ENCODE measurements at regions not wholly inside any gene's neighbourhood (a gene's known extent, or its start where the extent isn't known, plus 50 kb on each side); places are given as distances from the start of the nearest gene placed in this dataset.

DNA sequence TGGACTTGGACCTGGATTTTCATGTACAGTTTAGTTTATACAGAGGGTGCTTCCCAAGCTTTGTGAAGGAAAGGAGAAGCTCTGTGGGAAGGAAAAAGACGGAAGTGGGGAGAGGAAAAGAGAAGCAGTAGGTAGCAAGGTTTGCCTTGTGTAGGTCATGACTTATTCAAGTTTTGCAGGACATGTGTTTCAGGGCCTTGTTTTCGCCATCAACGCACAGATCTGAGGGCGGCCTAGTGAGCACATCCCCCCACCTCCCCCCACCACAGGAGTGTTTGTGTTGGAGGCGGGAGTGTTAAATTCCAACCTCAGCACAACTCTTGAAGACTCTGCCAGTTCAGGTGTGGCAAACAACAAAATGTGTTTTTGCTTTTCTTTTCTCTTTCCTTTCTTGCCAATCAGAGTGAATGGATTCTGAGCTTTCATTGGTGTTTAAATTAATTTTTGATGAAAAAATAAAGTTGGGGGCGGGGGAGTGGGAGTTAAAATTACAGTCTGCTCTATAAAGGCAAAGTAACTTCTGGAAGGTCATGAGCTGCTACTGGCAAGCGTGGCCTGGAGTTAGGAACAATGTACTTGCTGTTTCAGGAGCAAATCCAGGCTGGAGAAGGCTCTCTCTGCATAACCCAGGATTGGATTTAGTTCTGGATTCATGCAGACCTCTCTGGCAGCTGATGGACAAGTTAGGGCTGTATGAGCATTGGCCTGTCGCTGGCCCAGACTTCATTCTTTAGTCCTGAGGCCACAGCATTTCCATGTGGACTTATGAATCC lies 338.5 kb downstream of the CD83 start:
- CTCF ChIA-PET (ENCODE audit: unreplicated experiment), result no interaction called here

DNA sequence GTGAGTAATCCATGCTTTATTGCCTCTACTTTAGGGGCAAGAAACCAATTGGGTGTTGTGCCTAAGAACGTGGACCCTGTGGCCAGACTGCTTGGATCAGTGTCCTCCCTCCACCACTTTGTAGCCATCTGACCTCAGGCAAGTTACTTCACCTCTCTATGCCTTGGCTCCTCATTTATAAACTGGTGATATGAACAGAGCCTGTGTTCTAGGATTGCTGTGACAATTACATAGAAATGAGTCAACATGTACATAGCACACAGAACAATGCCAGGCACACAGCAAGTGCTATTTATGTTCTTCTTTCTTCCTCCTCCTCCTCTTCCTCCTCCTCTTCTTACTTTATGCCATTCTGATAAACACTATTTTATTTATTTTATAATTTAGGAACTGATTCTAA lies 339.4 kb downstream of the CD83 start:
- 0 out of 2 replicates have a peak, but pooled peaks cover 6% of the 10 kb centered on the region for H3K9me3 ChIP-seq (ENCODE audit: low read length)
- no TSS peak for BruUV-seq (replicated peaks)
- H3K36me3 ChIP-seq (ENCODE audit: insufficient read depth, low read length), result no peaks in the 10 kb centered on the region
- no peak overlapping the region for H3K27ac ChIP-seq (ENCODE audit: low read depth, low read length, poor library complexity, severe bottlenecking)
- ChIA-PET POLR2A (no interaction called here), CTCF (ENCODE audit: unreplicated experiment) (no interaction called here)
- H4K20me1 ChIP-seq (ENCODE audit: insufficient read depth, low read length), result no peaks in the 10 kb centered on the region
- no peak overlapping the region for H3K4me3 ChIP-seq (ENCODE audit: low read depth, low read length, poor library complexity, severe bottlenecking)
- no peak overlapping the region for H3K4me2 ChIP-seq (ENCODE audit: low read length)
- H2AFZ ChIP-seq (ENCODE audit: low read length), result no peak overlapping the region
- TF ChIP-seq EZH2phosphoT487 (IDR thresholded peaks at IDR 0.05; ENCODE audit: borderline replicate concordance, low read depth, low read length), result no peak
- DNase-seq (ENCODE audit: low spot score), result no peak
- H3K4me1 ChIP-seq (ENCODE audit: insufficient read depth, low read length, poor library complexity, severe bottlenecking), result peaks cover 4% of the 10 kb centered on the region
- H3K9me2 ChIP-seq (ENCODE audit: insufficient read depth, low read length), result no peaks in the 10 kb centered on the region
- no peaks in the 10 kb centered on the region for H3K79me2 ChIP-seq (ENCODE audit: insufficient read depth, low read depth, low read length)
- intact Hi-C loops (cut with micrococcal nuclease; ENCODE audit: unreplicated experiment), result no loop called here

More for the DNA sequence above, 338.5 kb downstream of the CD83 start:
- no peaks in the 10 kb centered on the region for H3K9me2 ChIP-seq (ENCODE audit: insufficient read depth, low read length)
- H3K79me2 ChIP-seq (ENCODE audit: insufficient read depth, low read depth, low read length), result no peaks in the 10 kb centered on the region
- H4K20me1 ChIP-seq (ENCODE audit: insufficient read depth, low read length), result no peaks in the 10 kb centered on the region
- H3K4me1 ChIP-seq (ENCODE audit: insufficient read depth, low read length, poor library complexity, severe bottlenecking), result peaks cover 4% of the 10 kb centered on the region
- H3K4me2 ChIP-seq (ENCODE audit: low read length), result no peak overlapping the region
- no peak for DNase-seq (ENCODE audit: low spot score)
- H3K4me3 ChIP-seq (ENCODE audit: low read depth, low read length, poor library complexity, severe bottlenecking), result no peak overlapping the region
- no peaks in the 10 kb centered on the region for H3K9me3 ChIP-seq (ENCODE audit: low read length)
- H2AFZ ChIP-seq (ENCODE audit: low read length), result no peak overlapping the region
- POLR2A ChIA-PET, result interaction anchor here (0.7 to 1.0 kb wide), 4 partner anchors 11 to 760 kb away, joined by 3 to 4 read pairs (median 3); no protein-coding TSS in a partner anchor
- TF ChIP-seq CTCF (conservative IDR thresholded peaks at IDR 0.05; ENCODE audit: low read length), result no peak
- TF ChIP-seq EZH2phosphoT487 (IDR thresholded peaks at IDR 0.05; ENCODE audit: borderline replicate concordance, low read depth, low read length), result no peak
- H3K27ac ChIP-seq (ENCODE audit: low read depth, low read length, poor library complexity, severe bottlenecking), result no peak overlapping the region
- no TSS peak for BruUV-seq (replicated peaks)
- no peaks in the 10 kb centered on the region for H3K36me3 ChIP-seq (ENCODE audit: insufficient read depth, low read length)
- intact Hi-C loops (cut with micrococcal nuclease; ENCODE audit: unreplicated experiment), result no loop called here

DNA sequence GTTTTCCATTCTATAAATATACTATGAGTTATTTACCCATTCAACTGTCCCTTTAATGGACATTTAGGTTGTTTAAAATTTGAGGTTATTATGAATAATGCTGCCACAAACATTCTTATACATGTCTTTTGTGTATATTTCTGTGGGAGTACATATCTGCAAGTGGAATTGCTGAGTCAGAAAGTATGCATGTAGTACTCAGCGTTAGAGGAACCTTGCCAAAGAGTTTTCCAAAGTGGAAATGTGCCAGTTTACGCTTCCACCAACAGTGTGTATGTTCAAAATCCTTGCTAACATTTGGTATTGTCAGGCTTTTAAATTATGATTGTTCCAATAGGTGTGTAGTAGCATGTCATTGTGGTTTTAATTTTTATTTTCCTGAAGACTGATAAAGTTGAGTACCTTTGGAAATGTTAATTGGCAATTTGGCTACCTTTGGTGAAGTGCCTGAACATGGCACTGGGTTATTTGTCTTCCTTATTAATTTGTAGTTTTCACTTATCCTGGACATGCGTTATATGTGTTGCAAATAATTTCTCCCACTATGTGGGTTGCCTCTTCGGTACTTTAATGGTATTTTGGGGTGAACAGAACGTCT lies 341.2 kb downstream of the CD83 start:
- no peak overlapping the region for H2AFZ ChIP-seq (ENCODE audit: low read length)
- no peak for DNase-seq (ENCODE audit: low spot score)
- POLR2A ChIA-PET, result interaction anchor here (0.6 kb wide), 1 partner anchor 996 kb away, joined by 3 read pairs; no protein-coding TSS in a partner anchor
- H3K4me1 ChIP-seq (ENCODE audit: insufficient read depth, low read length, poor library complexity, severe bottlenecking), result peaks cover 4% of the 10 kb centered on the region
- BruUV-seq (replicated peaks), result no TSS peak
- 0 out of 2 replicates have a peak, but pooled peaks cover 7% of the 10 kb centered on the region for H3K9me3 ChIP-seq (ENCODE audit: low read length)
- H4K20me1 ChIP-seq (ENCODE audit: insufficient read depth, low read length), result no peaks in the 10 kb centered on the region
- no peaks in the 10 kb centered on the region for H3K79me2 ChIP-seq (ENCODE audit: insufficient read depth, low read depth, low read length)
- TF ChIP-seq EZH2phosphoT487 (IDR thresholded peaks at IDR 0.05; ENCODE audit: borderline replicate concordance, low read depth, low read length) (no peak), CTCF (conservative IDR thresholded peaks at IDR 0.05; ENCODE audit: low read length) (no peak)
- CTCF ChIA-PET (ENCODE audit: unreplicated experiment), result no interaction called here
- no peaks in the 10 kb centered on the region for H3K9me2 ChIP-seq (ENCODE audit: insufficient read depth, low read length)
- H3K4me3 ChIP-seq (ENCODE audit: low read depth, low read length, poor library complexity, severe bottlenecking), result no peak overlapping the region
- no peak overlapping the region for H3K27ac ChIP-seq (ENCODE audit: low read depth, low read length, poor library complexity, severe bottlenecking)
- intact Hi-C loops (cut with micrococcal nuclease; ENCODE audit: unreplicated experiment), result no loop called here
- H3K4me2 ChIP-seq (ENCODE audit: low read length), result no peak overlapping the region
- H3K36me3 ChIP-seq (ENCODE audit: insufficient read depth, low read length), result no peaks in the 10 kb centered on the region
